ENCODE measurements at regions not wholly inside any gene's neighbourhood (a gene's known extent, or its start where the extent isn't known, plus 50 kb on each side); places are given as distances from the start of the nearest gene placed in this dataset.
"Not testable (repeated sequence)": the region's sequence is repeated elsewhere in the genome, so short reads cannot be mapped to it uniquely, and the experiment has no call there.

DNA sequence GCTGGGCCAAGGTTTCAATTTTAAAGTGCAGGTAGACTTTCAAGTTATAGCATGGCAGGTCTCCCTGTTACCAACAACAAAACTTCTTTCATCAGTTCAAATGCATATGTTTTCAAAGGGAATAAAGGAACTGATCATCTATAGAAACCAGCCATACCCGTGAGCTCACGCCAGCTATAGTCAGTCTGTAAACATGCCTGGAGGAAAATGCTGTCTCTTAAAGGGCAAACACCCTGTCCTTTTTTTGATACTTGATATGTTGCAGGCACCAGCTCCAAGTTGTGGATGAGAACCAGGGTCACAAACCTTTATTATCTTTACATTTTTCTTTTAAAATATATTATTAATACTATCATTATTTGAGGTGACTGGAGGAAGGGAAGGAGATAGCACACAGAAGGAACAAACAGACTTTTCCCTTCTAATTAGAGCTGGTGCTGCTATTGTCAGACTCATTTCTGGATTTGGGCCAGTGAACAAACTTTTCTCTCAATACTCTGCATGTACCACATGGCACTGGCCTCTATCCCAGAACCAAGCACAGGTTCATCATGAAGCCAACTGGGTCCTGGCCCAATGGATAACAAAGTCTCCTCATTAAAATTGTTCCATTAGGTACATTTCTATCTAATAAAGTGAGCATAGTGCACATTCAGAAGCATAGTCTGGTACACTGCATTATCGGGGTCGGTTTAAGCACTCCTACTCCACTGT is 1102.4 kb downstream of the SORCS3 start:
- H3K9me3 Mint-ChIP-seq: peaks cover 8% of the 10 kb centered on the region
- ATAC-seq (no peak), DNase-seq (no peak)
- no peaks in the 10 kb centered on the region for H3K27me3 Mint-ChIP-seq
- H3K4me1 Mint-ChIP-seq: no peaks in the 10 kb centered on the region
- no peaks in the 10 kb centered on the region for H3K36me3 Mint-ChIP-seq (ENCODE audit: low read depth)
- no peak overlapping the region for H3K4me3 Mint-ChIP-seq
- H3K27ac Mint-ChIP-seq: no peak overlapping the region

DNA sequence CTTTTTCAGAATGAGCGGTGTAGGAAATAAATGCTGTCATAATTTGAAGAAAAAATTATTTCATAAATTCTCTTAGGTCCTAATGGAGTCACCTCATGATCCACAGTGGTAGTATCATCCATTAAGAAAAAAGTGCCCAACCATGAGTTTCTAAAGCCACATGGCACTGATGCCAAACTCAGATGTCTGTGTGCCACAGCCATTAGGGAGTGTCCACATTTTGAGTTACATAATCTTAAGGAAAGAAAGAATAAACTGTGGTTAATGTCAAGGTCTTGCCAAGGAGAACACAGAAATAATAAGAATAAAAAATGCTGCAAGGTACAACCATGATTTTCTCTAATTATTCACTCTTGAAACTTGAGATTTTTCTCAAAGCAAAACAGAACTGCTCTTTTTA is 1101.8 kb downstream of the SORCS3 start:
- H3K27ac Mint-ChIP-seq: no peak overlapping the region
- H3K36me3 Mint-ChIP-seq (ENCODE audit: low read depth): no peaks in the 10 kb centered on the region
- no peak overlapping the region for H3K4me3 Mint-ChIP-seq
- H3K27me3 Mint-ChIP-seq: no peaks in the 10 kb centered on the region
- no peak for ATAC-seq
- peaks cover 8% of the 10 kb centered on the region for H3K9me3 Mint-ChIP-seq
- no peak for DNase-seq
- no peaks in the 10 kb centered on the region for H3K4me1 Mint-ChIP-seq

DNA sequence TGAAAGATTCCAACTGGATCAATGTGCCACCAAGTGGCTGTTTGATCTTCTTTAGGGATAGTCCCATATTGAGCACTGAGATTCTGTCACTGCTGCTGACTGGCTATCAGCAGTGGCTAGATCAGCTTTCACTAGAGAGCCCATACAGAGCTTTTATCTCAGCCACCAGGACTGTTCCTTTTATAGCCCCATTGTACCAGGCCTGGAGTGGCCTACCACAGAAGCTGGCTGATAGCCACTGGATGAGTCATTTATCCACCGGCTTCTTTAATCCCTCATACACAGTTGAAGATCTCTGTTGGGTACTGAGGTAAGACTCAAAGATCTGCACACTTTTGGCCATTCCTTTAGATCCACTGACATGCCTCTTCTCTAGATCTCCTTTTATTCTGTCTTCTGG is 1101.1 kb downstream of the SORCS3 start:
- peaks cover 12% of the 10 kb centered on the region for H3K9me3 Mint-ChIP-seq

DNA sequence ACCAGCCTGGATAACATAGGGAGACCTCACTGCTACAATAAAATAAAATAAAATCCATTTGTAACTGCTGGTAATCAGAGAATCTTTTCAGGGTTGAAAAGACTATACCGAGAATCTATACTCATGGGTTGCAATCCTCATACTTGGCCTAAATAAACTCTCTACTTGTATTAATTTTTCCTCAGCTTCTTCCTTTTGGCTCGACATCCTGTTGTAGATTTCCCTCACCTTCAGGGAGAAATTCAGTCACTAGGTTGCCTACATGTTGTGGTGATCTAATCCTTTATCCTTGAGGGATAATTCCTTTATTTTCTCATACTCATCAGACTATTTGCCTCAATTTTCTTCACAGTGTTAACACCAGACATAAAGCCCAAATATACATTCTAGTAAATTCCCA is 1093.4 kb downstream of the SORCS3 start:
- Mint-ChIP-seq H3K9me3 (peaks cover 4% of the 10 kb centered on the region), H3K27me3 (no peaks in the 10 kb centered on the region), H3K4me3 (no peak overlapping the region), H3K4me1 (no peaks in the 10 kb centered on the region), H3K27ac (no peak overlapping the region), H3K36me3 (ENCODE audit: low read depth) (no peaks in the 10 kb centered on the region)
- DNase-seq (no peak), ATAC-seq (no peak)

More for the DNA sequence above, 1101.1 kb downstream of the SORCS3 start:
- H3K27ac Mint-ChIP-seq: no peak overlapping the region
- DNase-seq: no peak
- no peak for ATAC-seq
- H3K4me3 Mint-ChIP-seq: no peak overlapping the region
- no peaks in the 10 kb centered on the region for H3K4me1 Mint-ChIP-seq
- no peaks in the 10 kb centered on the region for H3K36me3 Mint-ChIP-seq (ENCODE audit: low read depth)
- no peaks in the 10 kb centered on the region for H3K27me3 Mint-ChIP-seq

DNA sequence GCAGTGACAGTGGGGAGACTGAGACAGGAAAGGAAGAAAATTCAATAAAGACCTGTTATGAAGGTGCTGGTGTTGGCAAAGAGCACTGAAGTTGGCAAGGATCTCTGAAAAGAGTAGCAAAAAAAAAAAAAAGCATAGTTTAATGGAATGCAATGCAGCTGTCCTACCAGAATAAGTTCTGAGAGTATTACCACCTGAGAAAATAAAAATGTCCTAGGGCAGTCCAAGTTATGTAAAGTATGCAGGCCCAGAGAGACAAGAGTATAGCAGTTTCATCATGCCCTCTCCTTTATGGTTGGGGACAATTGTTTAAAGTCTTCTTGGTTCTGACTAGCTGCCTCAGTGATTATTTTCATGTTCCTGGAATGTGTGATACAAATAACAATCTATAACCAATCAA is 1092.8 kb downstream of the SORCS3 start:
- Mint-ChIP-seq H3K27ac (no peak overlapping the region), H3K27me3 (no peaks in the 10 kb centered on the region), H3K4me1 (no peaks in the 10 kb centered on the region), H3K4me3 (no peak overlapping the region), H3K9me3 (peaks cover 4% of the 10 kb centered on the region), H3K36me3 (ENCODE audit: low read depth) (no peaks in the 10 kb centered on the region)
- ATAC-seq: no peak
- no peak for DNase-seq

DNA sequence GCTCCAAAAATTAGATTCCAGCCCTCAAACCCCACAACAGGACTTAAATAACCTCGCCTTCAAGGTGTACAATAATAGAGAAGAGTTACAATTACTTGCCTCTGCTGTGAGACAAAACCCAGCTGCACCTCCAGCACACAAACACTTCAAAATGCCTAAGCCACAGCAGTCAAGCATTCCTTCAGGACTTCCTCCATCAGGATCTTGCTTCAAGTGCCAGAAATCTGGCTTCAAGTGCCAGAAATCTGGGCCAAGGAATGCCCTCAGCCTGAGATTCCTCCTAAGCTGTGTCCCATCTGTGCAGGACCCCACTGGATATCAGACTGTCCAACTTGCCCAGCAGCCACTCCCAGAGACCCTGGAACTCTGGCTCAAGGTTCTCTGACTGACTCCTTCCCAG is 1088.3 kb downstream of the SORCS3 start:
- Mint-ChIP-seq H3K4me3 (no peak overlapping the region), H3K27me3 (no peaks in the 10 kb centered on the region), H3K36me3 (ENCODE audit: low read depth) (no peaks in the 10 kb centered on the region), H3K9me3 (no peaks in the 10 kb centered on the region), H3K4me1 (no peaks in the 10 kb centered on the region), H3K27ac (no peak overlapping the region)
- DNase-seq: no peak
- no peak for ATAC-seq

DNA sequence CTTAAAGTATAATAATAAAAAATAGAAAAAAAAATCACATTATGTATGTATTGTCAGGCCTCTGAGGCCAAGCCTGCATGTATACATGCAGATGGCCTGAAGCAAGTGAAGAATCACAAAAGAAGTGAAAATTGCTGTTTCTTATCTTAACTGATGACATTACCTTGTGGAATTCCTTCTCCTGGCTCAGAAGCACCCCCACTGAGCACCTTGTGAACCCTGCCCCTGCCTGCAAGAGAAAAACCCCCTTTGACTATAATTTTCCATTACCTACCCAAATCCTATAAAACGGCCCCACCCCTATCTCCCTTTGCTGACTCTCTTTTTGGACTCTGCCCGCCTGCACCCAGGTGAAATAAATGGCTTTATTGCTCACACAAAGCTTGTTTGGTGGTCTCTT is 1086.5 kb downstream of the SORCS3 start:
- not testable (repeated sequence) for H3K4me1 Mint-ChIP-seq; H3K9me3 Mint-ChIP-seq; H3K27ac Mint-ChIP-seq; DNase-seq; ATAC-seq; H3K27me3 Mint-ChIP-seq; H3K36me3 Mint-ChIP-seq (ENCODE audit: low read depth); H3K4me3 Mint-ChIP-seq

DNA sequence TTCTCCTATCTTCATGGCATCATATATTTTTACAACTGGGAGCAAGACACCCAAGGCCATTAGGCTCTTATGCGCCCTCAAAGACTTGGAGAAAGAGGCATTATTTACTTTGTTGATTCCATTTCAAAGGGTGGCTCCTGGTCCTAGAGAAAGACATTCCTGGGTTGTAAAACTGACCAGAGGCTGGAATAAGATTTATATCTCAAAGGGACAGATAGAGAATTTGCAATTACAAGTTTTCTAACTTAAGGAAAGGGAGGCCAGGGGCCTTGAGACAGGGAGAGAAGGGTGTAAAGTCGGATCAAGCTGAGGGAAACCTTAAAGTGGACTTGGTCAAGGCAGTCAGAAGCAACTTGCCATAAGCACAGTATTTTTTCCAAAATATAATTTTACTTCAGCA is 1086.0 kb downstream of the SORCS3 start:
- ATAC-seq: no peak
- Mint-ChIP-seq H3K4me3 (no peak overlapping the region), H3K4me1 (no peaks in the 10 kb centered on the region), H3K27ac (no peak overlapping the region), H3K9me3 (no peaks in the 10 kb centered on the region), H3K36me3 (ENCODE audit: low read depth) (no peaks in the 10 kb centered on the region), H3K27me3 (no peaks in the 10 kb centered on the region)
- no peak for DNase-seq

DNA sequence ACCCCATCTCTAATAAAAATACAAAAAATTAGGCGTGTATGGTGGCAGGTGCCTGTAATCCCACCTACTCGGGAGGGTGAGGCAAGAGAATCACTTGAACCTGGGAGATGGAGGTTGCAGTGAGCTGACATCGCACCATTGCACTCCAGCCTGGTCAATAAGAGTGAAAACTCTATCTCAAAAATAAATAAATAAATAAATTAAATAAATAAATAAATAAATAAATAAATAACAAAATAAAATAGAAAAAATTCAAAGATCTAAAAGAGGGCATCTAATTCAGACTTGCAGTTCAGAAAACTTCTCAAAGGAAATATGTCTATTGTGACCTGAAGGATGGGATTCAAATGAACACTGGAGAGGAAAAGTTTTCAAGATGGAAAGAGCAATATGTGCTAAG is 1085.1 kb downstream of the SORCS3 start:
- no peak for ATAC-seq
- Mint-ChIP-seq H3K27ac (no peak overlapping the region), H3K4me1 (no peaks in the 10 kb centered on the region), H3K4me3 (no peak overlapping the region), H3K27me3 (no peaks in the 10 kb centered on the region), H3K36me3 (ENCODE audit: low read depth) (no peaks in the 10 kb centered on the region), H3K9me3 (no peaks in the 10 kb centered on the region)
- no peak for DNase-seq

DNA sequence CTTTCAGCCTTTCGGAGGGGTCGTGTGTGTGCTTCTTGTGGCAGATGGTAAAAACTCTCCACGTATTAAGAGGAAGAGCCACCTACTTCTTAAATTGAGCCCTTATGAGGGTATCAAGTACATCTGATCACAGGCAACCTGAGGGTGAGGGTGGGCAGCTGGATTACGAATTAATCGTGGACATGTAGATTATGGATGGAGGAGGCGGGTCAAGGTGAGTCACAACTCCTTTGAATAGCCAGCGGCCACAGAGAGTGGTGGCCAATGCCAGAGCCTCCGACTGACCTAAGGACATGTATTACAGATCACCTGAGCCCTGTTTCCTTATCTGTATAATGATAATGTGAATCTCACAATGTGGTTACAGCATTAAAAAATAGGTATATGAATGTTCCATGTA is 1083.9 kb downstream of the SORCS3 start:
- Mint-ChIP-seq H3K4me3 (no peak overlapping the region), H3K4me1 (no peaks in the 10 kb centered on the region), H3K27me3 (no peaks in the 10 kb centered on the region), H3K27ac (no peak overlapping the region), H3K36me3 (ENCODE audit: low read depth) (no peaks in the 10 kb centered on the region), H3K9me3 (no peaks in the 10 kb centered on the region)
- ATAC-seq: no peak
- no peak for DNase-seq

DNA sequence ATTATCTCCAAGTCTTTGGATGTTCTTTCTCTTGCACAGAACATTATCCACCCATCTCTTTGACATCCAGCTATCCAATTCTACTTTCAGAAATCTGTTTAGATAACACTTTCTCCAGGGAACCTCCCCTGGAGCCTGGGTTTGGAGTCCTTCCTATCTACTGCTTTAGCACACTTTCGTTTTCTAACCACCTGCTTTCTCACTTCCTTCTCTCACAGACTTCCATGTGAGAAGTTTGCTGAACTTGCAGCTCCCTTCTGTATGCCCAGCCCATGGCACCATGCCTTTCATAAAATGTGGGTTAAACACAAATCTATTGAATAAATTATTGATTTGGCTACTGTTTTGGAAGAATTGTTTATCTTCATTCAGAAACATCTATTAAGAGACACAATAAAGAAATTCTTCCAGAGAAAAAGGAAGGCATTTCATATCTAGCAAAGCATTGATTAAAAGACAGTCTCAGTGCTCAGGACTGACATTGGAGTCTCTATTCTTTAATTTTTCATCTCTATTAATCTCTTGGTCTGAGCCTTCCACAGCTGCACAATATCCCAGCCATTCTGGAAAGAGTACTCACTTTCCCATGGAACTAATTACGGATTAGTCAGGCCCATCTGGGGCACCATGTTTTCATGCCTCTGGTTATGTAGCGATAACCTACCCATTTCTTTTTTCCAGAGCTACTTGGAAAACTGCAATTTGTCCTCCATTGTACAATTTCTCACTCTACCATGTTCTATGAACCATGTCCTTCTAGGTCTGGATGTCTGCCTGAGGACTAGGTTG is 1077.3 kb downstream of the SORCS3 start:
- H3K4me1 Mint-ChIP-seq: no peaks in the 10 kb centered on the region
- no peak overlapping the region for H3K27ac Mint-ChIP-seq
- H3K4me3 Mint-ChIP-seq: no peak overlapping the region
- H3K9me3 Mint-ChIP-seq: peaks cover 19% of the 10 kb centered on the region
- no peaks in the 10 kb centered on the region for H3K36me3 Mint-ChIP-seq (ENCODE audit: low read depth)
- no peaks in the 10 kb centered on the region for H3K27me3 Mint-ChIP-seq
- ATAC-seq (no peak), DNase-seq (no peak)

DNA sequence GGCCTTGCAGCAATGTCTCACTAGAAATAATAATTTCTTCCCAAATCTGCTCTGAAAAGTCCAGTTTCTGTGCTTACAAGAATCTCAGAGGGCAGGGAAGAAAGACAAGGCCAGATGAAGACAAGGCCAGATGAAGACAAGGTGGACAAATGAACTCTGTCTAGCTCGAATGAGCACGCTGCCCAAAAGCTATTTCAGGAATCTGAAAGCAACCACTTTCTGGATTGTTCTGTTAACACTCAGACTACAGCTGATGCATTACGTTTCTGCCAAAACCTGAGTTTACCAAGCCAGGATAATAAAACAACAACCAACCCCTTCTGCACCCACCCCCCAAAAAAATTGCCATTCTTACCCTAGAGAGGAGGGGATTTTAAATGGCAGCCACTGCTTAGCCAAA is 1073.6 kb downstream of the SORCS3 start:
- no peak overlapping the region for H3K4me3 Mint-ChIP-seq
- DNase-seq (no peak), ATAC-seq (no peak)
- H3K36me3 Mint-ChIP-seq (ENCODE audit: low read depth): no peaks in the 10 kb centered on the region
- H3K27ac Mint-ChIP-seq: no peak overlapping the region
- peaks cover 19% of the 10 kb centered on the region for H3K9me3 Mint-ChIP-seq
- H3K27me3 Mint-ChIP-seq: no peaks in the 10 kb centered on the region
- no peaks in the 10 kb centered on the region for H3K4me1 Mint-ChIP-seq

DNA sequence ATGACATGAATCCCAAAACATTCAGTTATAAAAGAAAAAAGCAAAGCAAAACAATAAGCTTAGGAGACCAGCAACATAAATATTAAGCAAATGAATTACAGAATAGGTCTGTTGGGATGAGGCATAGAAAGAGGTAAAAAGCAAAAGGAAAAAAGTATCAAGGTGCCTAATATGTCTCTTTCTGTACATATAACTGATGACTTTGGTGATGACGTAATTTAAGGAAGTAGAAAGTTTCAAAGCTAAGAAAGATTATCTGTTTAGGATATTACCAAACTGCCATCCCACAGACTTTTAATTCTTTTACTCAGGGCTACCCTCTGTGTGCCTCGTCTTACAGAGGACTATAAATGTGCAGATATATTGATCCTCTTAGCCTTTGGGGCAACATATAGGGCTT is 1066.5 kb downstream of the SORCS3 start:
- Mint-ChIP-seq H3K4me3 (no peak overlapping the region), H3K9me3 (peaks cover 3% of the 10 kb centered on the region), H3K27me3 (no peaks in the 10 kb centered on the region), H3K27ac (no peak overlapping the region), H3K4me1 (no peaks in the 10 kb centered on the region), H3K36me3 (ENCODE audit: low read depth) (no peaks in the 10 kb centered on the region)
- DNase-seq (no peak), ATAC-seq (no peak)

DNA sequence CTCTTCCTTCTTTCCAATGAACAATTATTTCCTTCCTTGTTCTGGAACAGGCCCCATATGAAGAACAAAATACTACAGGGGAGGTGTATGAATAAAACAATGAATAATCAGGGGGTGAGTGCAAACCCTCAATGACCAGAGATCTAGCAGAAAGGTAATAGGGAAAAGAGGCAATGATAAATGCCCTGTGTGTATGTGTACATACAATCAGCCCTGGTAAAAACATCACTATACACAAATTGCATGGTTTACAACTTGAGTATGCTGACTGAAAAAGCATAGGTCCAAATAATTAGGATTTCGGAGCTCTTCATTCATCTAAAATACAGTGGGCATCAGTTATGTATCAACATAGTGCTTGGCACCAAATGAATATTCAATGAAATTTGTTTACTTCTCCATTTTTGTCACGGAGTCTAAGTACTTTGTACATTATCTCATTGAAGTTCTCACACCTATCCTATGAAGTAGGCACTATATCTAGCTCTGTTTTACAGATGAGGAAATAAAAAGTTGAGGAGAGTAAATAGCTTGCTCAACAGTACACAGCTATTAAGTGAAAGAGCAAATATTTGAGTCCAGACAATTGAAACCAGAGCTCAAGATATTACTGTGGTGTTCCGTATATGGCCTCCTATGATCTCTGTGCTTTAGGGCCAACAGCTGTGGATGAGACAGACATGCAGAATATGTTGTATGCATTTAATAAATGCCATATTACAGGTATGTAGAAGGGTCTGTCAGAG is 1065.4 kb downstream of the SORCS3 start:
- Mint-ChIP-seq H3K4me1 (no peaks in the 10 kb centered on the region), H3K36me3 (ENCODE audit: low read depth) (no peaks in the 10 kb centered on the region), H3K4me3 (no peak overlapping the region), H3K27me3 (no peaks in the 10 kb centered on the region), H3K9me3 (peaks cover 3% of the 10 kb centered on the region), H3K27ac (no peak overlapping the region)
- DNase-seq (no peak), ATAC-seq (no peak)

DNA sequence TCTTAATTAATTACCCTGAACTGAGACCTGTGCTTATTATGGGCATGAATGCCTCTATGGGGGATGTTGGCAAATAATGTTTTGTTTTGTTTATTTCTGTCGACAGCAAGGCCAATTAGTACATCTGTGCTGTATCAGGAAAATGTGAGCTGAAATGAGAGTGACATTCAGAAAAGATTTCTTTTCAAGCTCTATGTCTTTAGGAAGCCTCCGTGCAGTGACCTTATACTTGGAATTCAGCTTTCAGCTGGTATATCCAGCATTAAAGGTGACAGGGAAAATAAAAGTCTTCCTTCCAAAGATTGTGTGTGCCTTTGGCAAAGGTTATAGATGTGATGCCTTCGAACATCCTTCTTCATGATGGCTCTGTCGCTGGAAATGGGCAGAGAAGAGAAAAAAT is 1061.1 kb downstream of the SORCS3 start:
- ATAC-seq: no peak
- Mint-ChIP-seq H3K27ac (no peak overlapping the region), H3K4me1 (no peaks in the 10 kb centered on the region), H3K36me3 (ENCODE audit: low read depth) (no peaks in the 10 kb centered on the region), H3K9me3 (peaks cover 3% of the 10 kb centered on the region), H3K27me3 (no peaks in the 10 kb centered on the region), H3K4me3 (no peak overlapping the region)
- no peak for DNase-seq
